ENCODE measurements at regions not wholly inside any gene's neighbourhood (a gene's known extent, or its start where the extent isn't known, plus 50 kb on each side); places are given as distances from the start of the nearest gene placed in this dataset.

DNA sequence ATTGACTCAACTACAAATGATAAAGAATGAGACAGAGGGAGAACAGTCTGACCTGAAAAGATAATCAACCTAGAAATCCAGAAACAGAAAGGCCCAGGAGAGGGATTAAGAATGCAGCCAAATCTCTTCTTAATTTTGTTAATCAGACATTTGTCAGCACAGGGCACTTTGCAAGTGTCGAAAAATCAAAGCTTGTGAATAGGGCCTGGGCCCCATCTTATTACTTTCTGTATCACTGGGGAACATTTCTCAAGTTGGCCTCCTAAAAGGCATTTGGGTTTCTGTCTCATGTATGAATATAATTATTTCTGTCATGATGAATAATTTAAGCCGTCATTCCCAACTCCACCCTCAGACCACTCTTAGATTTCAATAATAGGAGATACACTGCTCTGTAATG, 308.4 kb upstream of the PRKCQ start:
- DNase-seq (ENCODE audit: insufficient read length, low spot score) (no peak), FAIRE-seq (no peak)

DNA sequence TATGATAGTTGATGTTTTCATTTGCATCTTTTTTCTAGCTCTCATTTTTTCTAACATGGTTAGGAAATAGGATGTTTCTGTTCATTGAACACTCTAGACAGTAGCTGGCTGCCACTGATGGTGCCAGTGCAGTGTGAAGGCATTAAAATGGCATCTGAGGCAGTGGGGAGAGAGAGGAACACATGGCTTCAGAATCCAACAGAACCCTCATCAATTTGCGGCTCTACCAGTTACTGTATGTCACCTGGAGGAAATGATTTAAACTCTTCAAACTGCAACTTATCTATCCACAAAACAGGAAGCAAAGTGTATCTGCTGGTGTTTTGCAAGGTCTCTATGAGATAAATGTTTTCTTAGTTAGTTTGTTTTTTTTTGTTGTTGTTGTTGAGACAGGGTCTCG, 305.2 kb upstream of the PRKCQ start:
- FAIRE-seq (no peak), DNase-seq (ENCODE audit: insufficient read length, low spot score) (no peak)

DNA sequence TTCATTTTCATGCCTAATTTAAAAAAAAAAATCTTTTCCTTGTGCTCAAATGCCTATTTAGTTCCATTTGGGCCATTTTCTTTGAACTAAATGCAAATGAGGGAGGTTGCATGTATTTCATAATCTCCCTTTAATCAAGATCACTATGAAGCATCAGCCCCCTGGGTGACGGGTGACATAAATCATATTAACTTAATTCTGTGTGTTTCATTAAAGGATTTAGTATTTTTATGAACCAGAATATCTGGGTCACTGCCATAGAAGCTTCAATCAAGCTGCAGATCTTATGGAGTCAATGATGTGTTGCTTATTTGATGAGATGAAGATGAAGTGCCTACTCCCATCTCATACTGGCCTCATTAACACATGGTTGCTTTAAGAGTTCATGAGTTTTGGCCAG, 301.9 kb upstream of the PRKCQ start:
- FAIRE-seq: no peak
- DNase-seq (ENCODE audit: insufficient read length, low spot score): no peak

DNA sequence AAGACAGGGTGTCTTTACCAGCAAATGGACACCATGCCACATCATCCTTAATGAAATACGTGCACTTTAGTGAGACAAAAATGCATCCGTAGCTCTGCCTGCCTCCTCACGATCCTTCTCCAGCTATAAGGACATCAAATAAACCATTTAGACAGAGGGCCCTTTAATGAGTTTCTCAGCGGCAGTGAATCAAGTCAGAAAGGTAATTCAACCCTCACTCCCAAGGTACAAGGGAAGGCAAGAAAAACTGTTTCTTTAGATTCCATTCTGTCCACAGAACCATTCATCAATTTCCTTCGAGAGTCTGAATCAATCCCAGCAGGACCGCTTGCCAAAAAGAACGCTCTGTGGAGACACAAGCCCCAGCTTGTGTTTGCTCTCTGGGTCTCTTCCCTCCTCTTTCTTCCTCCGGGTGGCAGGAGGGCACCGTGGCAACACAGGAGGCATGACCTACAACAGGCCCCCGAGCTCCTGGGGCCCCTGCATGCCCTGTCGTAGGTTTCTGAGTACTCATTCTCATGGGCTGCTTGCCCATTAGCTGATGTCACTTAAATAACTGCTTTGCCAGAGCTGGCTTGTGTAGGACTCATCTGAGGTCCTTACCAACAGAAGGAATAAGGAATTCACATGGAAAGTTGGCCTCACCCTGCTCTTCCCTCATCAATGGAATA, 297.8 kb upstream of the PRKCQ start:
- FAIRE-seq (no peak), DNase-seq (ENCODE audit: insufficient read length, low spot score) (no peak)

DNA sequence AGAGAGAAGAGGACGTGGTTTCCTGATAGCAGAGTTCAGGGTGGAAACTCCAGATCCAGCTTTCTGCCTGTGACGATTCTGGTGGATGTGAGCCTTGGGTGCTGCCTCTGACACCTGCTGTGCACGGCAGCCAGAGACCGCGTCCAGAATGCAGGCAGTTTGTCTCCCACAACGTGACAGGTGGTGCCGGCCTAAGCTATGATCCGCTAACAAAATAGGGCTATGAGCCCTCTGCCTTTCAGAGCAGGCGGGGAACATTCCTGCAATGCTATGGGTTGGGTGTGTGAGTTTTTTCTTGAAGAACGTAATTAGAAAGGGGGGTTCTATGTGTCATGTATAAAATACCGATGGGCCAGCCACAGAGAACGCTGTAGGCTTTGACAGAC, 297.3 kb upstream of the PRKCQ start:
- DNase-seq (ENCODE audit: insufficient read length, low spot score) (no peak), FAIRE-seq (no peak)

DNA sequence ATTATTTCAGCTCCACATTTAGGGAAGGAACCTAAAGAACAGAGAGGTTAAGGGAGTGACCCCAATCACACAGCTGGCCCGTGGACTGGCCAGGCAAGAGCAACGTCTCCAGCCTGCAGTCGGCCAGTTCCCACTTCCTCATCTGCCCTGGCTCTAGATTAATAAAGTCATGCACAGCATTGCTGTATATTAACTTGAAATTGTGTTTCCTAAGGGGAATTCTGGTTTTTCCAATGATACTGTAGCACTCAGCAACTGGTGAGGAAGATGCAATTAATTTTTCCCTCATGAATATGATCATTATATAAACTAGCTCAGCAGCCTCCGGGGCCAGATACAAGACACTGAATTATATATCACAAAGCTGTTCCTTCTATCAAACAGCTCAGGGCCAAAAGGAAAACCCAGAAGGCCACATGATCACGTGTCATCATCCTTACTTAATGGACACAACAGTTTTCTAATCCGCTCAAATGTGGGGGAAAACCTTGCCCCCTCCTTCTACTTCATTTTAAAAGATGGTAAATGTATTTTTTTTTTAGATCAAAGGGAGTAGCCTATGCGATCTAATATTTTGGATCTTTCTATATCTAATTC, 295.3 kb upstream of the PRKCQ start:
- no peak for FAIRE-seq
- DNase-seq (ENCODE audit: insufficient read length, low spot score): no peak

DNA sequence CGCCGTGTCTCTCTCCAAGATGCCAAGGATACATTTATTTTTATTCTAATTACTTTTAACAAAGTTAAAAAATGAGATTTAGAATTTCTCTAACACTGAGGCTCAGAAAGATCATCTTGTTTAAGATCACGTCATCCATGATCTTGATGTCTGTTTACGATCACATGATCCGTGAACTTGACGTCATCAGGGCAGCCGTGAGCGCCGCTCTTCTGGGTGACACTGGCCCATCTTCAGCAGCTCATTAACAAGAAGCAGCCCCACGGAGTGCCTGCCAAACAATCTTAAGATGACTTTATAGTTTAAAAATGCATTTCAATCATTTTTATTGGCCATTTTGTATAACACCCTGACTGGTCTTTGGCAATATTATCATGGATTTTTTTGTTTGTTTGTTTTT, 291.1 kb upstream of the PRKCQ start:
- no peak for DNase-seq (ENCODE audit: insufficient read length, low spot score)
- FAIRE-seq: no peak

DNA sequence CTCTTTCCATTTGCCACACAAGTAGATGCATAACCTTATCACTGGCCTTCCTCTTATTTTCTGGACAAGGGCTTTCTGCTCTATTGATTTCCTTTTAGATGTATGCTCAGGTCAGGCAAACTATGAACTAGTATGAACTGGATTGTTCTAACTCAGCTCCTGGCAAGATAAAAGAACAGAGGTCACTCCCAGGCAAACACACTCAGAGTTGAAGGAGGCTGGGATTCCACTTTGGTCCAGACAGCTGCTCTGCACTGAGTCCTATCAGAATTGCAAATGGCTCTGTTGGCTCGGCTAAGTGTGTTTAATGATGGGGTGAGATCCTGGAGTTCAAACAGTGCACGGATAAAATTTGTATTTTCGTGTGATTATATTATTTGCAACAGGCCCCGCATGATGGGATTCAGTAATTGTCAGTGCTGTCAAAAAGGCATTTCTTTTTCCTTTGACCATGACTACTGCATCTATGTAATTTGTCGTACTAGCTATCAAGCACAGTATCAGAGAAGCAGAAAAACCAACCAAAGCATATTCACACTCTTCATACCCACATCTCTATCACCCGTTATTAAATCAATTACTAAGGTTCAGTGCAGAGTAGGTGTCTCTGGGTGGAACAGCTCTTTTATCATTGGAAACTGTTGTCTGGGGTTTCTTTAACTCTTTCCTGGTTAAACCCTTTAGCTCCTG, 288.1 kb upstream of the PRKCQ start:
- no peak for FAIRE-seq
- no peak for DNase-seq (ENCODE audit: insufficient read length, low spot score)

DNA sequence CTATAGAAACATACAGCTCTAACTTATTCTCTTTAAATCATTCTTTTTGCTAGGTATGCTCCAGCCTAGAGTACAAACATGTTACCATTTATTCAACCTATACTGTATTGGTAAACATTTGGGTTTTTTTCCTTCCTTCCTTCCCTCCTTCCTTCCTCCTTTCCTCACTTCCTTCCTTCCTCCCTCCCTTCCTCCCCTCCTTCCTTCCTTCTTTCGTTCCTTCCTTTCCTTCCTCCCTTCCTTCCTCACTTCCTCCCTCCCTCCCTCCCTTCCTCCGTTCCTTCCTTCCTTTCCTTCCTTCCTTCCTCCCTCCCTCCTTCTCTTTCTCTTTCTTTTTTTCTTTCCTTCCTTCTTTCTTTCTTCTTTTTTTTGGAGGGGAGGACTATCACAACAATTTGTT, 286.7 kb upstream of the PRKCQ start:
- FAIRE-seq (no peak), DNase-seq (ENCODE audit: insufficient read length, low spot score) (no peak)

DNA sequence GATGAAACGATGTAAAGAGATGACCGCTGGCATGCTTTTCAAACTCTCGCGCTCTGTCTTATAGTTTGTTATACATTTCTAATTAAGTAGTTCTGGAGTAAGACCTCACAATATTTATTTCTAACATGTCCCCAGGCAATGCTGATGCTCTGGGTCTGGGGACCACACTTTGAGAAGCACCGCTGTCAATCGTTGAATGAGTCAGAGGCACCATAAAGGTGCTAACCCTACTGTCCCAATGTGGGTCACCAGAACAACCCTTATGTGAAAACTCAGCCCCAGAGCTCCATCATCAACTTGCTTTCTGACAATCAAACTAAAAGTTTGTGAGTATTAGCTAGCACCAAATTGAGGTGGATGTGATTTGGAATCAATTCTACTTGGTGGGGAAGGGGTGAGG, 284.1 kb upstream of the PRKCQ start:
- FAIRE-seq (no peak), DNase-seq (ENCODE audit: insufficient read length, low spot score) (no peak)

DNA sequence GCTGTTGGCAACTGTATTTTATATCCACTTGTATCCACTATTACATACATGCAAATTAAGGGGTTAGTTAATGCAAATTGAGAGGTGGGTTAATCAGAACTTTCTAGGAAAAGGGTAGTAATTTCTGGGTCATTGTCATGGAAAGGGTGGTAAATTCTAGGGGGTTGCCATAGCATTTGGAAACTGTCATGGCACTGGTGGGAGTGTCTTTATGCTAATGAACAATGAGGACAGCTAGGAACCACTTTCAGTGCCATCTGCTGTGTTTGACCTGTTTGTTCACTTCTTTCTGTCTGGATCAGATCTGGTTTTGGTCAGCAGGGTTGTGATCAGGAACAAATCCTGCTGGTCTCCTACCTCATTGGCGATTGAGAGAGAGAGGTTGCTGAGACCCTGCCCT, 283.3 kb upstream of the PRKCQ start:
- DNase-seq (ENCODE audit: insufficient read length, low spot score) (no peak), FAIRE-seq (no peak)

DNA sequence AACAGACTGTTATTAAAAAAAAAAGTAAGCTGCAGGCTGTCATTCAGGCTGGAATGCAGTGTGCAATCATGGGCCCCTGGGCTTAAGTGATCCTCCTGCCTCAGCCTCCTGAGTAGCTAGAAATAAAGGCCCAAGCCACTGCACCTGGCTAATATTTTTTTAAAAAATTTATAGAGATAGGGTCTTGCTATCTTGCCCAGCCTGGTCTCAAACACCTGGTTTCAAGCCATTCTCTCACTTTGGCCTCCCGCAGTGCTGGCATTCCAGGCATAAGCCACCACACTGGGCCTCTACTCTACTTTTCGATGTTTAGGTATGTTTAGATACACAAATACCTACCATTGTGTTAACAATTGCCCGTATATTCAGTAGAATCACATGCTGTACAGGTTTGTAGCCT, 270.4 kb upstream of the PRKCQ start:
- DNase-seq (ENCODE audit: insufficient read length, low spot score) (no peak), FAIRE-seq (no peak)

DNA sequence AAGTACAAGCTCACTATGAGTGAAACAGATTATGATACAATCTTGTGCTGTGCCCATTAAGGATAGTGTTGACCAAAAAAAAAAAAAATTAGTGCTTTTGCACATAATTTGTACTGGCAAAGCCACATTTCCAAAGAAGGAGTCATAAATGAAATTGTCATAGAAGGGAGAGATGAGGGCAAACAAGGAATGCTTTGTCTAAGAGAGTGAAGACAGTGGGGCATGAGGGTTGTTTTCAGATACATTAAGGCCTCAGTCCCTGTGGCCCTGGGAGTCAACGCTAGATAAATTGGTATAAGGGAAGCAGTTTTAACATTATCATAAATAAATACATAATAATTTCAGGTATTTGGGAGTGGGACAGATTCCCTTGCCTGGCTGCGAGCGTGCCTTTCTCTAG, 267.5 kb upstream of the PRKCQ start:
- FAIRE-seq (no peak), DNase-seq (ENCODE audit: insufficient read length, low spot score) (no peak)

DNA sequence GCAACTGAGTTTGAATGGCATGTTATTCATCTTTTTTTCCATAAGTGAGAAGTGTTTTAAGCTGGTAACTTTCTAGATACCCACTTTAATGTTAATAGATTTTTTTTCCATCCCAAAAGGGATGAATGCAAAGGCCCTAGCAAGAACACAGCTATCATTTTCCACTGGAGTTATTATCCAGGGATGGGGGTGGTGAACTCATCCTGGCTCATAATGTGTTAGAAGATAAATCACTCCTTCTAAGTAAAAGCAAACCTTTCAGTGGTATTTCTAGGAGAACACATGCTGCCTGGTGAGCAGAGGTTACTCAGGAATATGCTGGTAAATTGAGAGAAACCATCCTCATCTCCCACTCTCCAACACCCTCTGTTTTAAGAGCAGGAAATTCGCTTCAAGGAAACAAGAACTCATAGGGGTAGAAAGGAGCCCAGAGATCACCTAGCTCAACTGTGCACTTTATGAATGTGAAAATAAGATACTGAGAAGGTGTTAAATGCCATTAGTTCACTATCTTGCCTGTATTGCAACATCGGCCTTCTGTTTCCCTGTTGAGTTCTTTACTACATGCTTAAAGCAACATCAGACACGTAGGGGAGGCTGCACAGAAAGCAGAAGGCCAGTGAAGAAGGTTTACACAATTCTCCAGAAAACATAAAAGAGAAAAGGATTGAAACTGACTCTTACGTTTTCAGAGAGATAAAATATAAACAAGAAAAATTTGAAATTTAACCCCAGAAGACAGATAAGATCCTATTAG, 264.0 kb upstream of the PRKCQ start:
- FAIRE-seq (no peak), DNase-seq (ENCODE audit: insufficient read length, low spot score) (no peak)

DNA sequence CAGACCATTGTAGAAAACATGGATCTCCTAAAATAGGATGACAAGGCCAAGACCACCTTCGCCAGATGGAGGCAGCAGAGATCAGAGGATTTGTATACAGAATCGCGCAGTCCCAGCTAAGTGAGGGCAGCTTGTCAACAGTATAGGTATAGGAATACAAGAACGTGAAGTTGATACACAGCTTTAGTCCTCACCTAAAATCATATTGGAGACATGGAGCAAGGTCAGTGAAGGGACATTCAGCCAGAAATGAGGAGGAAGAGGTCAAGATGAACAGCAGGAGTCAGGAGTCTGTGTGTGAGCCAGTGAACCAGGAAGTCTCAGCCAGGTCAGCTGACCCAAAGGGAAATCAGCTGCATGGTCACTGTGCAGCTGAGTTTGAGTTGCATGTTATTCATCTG, 263.4 kb upstream of the PRKCQ start:
- FAIRE-seq: no peak
- DNase-seq (ENCODE audit: insufficient read length, low spot score): no peak

DNA sequence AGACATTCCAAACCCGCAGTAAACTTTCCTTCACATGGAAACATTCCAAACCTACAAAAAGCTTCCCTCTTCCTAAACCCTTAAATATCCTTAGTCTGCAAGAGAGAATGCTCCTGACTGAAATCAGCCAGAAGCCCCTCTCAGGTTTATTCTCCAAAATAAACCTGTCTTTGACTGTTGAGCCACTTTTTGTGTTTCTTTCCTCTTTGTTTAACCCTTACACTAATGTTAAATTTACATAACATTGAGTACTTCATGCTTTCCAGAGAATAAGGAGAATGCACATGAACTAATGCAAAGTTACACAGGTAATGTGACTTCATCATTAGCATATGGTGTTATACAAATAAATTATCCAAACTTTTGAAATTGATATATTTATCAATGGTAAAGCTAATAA, 262.6 kb upstream of the PRKCQ start:
- FAIRE-seq: no peak

DNA sequence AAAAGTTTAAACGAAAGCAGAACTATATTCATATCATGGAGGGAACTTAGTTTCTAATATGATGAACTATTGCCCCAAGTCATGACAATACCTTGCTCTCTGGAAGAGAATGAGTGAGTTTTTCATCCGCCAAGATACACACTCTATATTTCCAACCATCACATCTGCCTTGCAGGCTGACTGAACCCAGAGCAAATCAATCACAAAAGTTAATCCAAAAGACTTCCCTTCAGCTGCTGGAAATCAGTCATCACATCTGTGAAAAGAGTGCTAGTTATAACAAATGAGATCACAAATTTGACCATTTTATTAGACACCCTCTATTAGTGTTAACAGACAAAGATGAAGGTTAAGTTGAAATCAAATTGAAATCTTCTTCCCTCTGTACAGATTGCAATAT, 261.7 kb upstream of the PRKCQ start:
- DNase-seq (ENCODE audit: insufficient read length, low spot score) (no peak), FAIRE-seq (no peak)

More for the DNA sequence above, 262.6 kb upstream of the PRKCQ start:
- no peak for DNase-seq (ENCODE audit: insufficient read length, low spot score)

DNA sequence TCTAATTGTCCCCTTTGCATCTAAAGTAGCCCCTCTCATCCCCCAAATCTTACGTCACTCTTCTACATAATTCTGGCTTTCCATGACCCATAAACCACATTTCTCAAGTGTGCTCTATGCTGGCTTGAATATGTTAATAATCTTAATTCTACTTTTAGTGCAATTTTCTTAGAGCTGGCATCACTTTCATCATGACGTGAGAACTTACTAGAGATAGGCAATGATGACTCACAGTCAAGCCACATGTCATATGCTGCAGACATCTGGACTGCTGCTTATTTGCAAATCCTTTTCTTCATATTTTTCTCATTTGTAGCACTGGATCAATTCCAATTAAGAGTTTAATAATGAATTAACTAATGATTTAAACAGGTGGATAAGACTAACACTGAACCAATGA, 260.7 kb upstream of the PRKCQ start:
- DNase-seq (ENCODE audit: insufficient read length, low spot score) (no peak), FAIRE-seq (no peak)

DNA sequence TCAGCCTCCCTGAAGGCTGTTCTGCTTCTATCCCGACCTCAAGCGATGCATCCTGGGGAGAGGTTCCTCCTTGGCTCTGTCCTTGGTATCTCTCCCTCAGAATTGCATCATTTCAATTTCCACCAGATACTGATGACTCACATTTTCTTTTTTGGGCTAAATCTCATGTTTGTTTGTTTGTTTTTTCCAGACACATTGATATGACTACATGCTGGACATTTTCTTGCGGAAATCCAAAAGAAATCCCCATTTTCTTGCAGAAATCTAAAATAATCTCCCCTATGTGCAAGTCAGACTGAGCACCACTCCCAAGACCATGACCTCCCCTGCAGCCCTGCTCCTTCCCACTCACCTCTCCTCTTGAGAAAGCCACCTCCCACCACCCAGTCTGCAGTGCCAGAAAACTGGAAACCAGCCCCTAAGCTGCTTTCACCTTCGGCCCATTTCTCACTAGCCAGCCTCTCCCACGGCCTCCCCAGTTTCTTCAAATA, 260.2 kb upstream of the PRKCQ start:
- DNase-seq (ENCODE audit: insufficient read length, low spot score) (no peak), FAIRE-seq (no peak)

DNA sequence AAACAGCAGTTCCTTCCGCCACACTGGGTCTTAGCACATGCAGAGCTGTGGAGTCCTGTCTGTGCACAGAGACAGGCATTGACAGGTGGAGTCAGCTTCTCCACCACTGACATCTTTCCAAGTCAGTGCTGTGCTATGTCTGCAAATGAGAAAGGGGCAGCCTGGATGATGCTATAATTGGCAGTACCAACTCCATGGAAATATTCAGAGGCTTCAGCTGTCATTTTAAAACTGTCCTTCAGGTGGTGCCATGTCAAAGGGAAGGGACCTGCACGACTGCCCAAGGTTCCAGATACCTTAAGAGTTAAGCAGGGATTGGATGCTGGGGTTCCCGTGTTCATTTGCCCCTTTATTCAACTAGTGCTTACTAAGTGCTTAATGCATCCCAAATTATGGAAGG, 258.0 kb upstream of the PRKCQ start:
- DNase-seq (ENCODE audit: insufficient read length, low spot score) (no peak), FAIRE-seq (no peak)

DNA sequence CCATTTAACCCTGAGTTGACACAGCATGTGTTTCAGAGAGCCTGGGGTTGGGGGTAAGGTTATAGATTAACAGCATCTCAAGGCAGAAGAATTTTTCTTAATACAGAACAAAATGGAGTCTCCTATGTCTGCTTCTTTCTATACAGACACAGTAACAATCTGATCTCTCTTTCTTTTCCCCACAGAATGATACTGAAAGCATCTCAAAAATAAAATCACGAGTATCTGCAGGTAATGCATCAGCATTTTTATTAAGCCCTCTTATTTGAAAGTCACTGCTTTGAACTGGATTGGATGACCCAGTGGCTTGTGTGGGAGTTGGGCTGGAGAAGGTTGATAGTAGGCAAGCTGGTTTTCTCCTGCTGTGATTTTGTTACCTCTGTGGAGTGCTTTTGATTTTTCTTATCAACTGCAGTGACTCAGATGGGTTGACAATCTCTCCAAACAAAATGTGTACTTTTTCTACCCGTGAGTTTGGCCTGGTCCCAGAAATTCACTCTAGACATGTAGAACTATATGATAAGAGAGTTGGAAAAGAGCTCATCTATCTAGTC, 253.5 kb upstream of the PRKCQ start:
- FAIRE-seq (no peak), DNase-seq (ENCODE audit: insufficient read length, low spot score) (no peak)
